ENCODE measurements at regions not wholly inside any gene's neighbourhood (a gene's known extent, or its start where the extent isn't known, plus 50 kb on each side); places are given as distances from the start of the nearest gene placed in this dataset.

DNA sequence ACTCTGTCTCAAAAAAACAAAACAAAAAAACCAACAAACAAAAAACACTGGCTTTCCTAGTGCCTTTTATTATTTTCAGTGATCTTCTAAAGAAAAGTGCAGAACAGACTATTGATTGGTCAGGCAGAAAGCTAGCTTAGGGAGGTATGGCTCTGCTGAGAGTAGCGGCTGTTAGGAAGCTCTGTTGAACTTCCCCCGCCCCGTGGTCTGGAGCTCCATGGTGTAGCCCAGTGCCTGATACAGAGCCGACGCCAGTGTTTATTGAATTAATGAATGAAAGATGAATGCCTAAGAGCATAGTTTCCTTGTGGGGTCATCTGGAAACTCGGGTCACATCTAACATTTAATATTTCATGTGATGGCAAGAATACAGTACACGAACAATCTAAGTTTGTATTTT is 90.5 kb upstream of the ARMC3 start (continued):
- TF ChIP-seq SMAD1 (IDR thresholded peaks at IDR 0.05; ENCODE audit: low read depth, low read length, partially characterized antibody), result no peak
- no peak for TF ChIP-seq NEUROD1 (IDR thresholded peaks at IDR 0.05; ENCODE audit: borderline replicate concordance, low read depth, low read length, partially characterized antibody)

- H3K9me1 ChIP-seq (ENCODE audit: control insufficient read depth, insufficient read depth, low read length), result no peaks in the 10 kb centered on the region
- H3K4me1 ChIP-seq (replicated peaks in 1 of 2; ENCODE audit: control insufficient read depth in 2 of 2, insufficient read depth in 2 of 2, low read length in 2 of 2), result no peaks in the 10 kb centered on the region
- ATAC-seq (no peak), DNase-seq (ENCODE audit: extremely low read depth in 1 of 4, low spot score in 3 of 4) (no peak), FAIRE-seq (no peak)
- no peak overlapping the region for H3K4me2 ChIP-seq (ENCODE audit: insufficient read depth, low read length)
- in situ Hi-C loops (cut with MboI), result no loop called here
- no peak overlapping the region for H3K27ac ChIP-seq (ENCODE audit: extremely low read depth, low read depth, low read length)
- CTCF ChIA-PET (ENCODE audit: low intra/inter-chr PET ratio), result no interaction called here
- POLR2A ChIA-PET, result no interaction called here
- no TSS peak for BruUV-seq (replicated peaks)
- H3K9ac ChIP-seq (ENCODE audit: insufficient read depth in 1 of 2, low read depth in 2 of 2, low read length in 2 of 2), result no peak overlapping the region
- no peaks in the 10 kb centered on the region for H3K36me3 ChIP-seq (ENCODE audit: control insufficient read depth, insufficient read depth, low read length)
- H3K79me2 ChIP-seq (ENCODE audit: control insufficient read depth, insufficient read depth, low read length), result no peaks in the 10 kb centered on the region
- no peak overlapping the region for H3K4me3 ChIP-seq
- H4K20me1 ChIP-seq (replicated peaks; ENCODE audit: control insufficient read depth, insufficient read depth, low read length), result no peaks in the 10 kb centered on the region
- no peaks in the 10 kb centered on the region for H3K9me3 ChIP-seq (replicated peaks; ENCODE audit: control insufficient read depth, insufficient read depth, low read depth, low read length)
- intact Hi-C loops (cut with micrococcal nuclease), result no loop called here
- 62% methylated on average over 3 of the region's 3 CpGs for WGBS (ENCODE audit: insufficient coverage, low coverage, missing lambda C conversion rate)
- H3K27me3 ChIP-seq (ENCODE audit: control insufficient read depth in 2 of 2, insufficient read depth in 2 of 2, low read length in 2 of 2), result no peaks in the 10 kb centered on the region
- no peak overlapping the region for H2AFZ ChIP-seq (ENCODE audit: low read depth, low read length)
- TF ChIP-seq, protein P1, sequence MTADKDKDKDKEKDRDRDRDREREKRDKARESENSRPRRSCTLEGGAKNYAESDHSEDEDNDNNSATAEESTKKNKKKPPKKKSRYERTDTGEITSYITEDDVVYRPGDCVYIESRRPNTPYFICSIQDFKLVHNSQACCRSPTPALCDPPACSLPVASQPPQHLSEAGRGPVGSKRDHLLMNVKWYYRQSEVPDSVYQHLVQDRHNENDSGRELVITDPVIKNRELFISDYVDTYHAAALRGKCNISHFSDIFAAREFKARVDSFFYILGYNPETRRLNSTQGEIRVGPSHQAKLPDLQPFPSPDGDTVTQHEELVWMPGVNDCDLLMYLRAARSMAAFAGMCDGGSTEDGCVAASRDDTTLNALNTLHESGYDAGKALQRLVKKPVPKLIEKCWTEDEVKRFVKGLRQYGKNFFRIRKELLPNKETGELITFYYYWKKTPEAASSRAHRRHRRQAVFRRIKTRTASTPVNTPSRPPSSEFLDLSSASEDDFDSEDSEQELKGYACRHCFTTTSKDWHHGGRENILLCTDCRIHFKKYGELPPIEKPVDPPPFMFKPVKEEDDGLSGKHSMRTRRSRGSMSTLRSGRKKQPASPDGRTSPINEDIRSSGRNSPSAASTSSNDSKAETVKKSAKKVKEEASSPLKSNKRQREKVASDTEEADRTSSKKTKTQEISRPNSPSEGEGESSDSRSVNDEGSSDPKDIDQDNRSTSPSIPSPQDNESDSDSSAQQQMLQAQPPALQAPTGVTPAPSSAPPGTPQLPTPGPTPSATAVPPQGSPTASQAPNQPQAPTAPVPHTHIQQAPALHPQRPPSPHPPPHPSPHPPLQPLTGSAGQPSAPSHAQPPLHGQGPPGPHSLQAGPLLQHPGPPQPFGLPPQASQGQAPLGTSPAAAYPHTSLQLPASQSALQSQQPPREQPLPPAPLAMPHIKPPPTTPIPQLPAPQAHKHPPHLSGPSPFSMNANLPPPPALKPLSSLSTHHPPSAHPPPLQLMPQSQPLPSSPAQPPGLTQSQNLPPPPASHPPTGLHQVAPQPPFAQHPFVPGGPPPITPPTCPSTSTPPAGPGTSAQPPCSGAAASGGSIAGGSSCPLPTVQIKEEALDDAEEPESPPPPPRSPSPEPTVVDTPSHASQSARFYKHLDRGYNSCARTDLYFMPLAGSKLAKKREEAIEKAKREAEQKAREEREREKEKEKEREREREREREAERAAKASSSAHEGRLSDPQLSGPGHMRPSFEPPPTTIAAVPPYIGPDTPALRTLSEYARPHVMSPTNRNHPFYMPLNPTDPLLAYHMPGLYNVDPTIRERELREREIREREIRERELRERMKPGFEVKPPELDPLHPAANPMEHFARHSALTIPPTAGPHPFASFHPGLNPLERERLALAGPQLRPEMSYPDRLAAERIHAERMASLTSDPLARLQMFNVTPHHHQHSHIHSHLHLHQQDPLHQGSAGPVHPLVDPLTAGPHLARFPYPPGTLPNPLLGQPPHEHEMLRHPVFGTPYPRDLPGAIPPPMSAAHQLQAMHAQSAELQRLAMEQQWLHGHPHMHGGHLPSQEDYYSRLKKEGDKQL (CRISPR knock-in tag; IDR thresholded peaks at IDR 0.05; ENCODE audit: borderline replicate concordance), result no peak
- TF ChIP-seq KDM5B (IDR thresholded peaks at IDR 0.05; ENCODE audit: insufficient replicate concordance, low read depth, low read length) (no peak), FOXA1 (IDR thresholded peaks at IDR 0.05; ENCODE audit: borderline replicate concordance) (no peak), TFE3 (CRISPR knock-in tag; IDR thresholded peaks at IDR 0.05) (no peak), MCM5 (IDR thresholded peaks at IDR 0.05; ENCODE audit: low read depth) (no peak), RBM39 (optimal IDR thresholded peaks at IDR 0.05; ENCODE audit: low read depth, low read length) (no peak), ZNF644 (tag; IDR thresholded peaks at IDR 0.05; ENCODE audit: low read depth) (no peak), ZNF639 (CRISPR knock-in tag; conservative IDR thresholded peaks at IDR 0.05 in 1 of 2, IDR thresholded peaks at IDR 0.05 in 1 of 2) (no peak)
- TF ChIP-seq, protein P2, sequence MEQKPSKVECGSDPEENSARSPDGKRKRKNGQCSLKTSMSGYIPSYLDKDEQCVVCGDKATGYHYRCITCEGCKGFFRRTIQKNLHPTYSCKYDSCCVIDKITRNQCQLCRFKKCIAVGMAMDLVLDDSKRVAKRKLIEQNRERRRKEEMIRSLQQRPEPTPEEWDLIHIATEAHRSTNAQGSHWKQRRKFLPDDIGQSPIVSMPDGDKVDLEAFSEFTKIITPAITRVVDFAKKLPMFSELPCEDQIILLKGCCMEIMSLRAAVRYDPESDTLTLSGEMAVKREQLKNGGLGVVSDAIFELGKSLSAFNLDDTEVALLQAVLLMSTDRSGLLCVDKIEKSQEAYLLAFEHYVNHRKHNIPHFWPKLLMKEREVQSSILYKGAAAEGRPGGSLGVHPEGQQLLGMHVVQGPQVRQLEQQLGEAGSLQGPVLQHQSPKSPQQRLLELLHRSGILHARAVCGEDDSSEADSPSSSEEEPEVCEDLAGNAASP (IDR thresholded peaks at IDR 0.05), result no peak
These were observed 93.4 kb upstream of the ARMC3 start for GRCh38 chr10:22834471-22834870.
